ENCODE measurements at regions not wholly inside any gene's neighbourhood (a gene's known extent, or its start where the extent isn't known, plus 50 kb on each side); places are given as distances from the start of the nearest gene placed in this dataset.
"Not testable (repeated sequence)": the region's sequence is repeated elsewhere in the genome, so short reads cannot be mapped to it uniquely, and the experiment has no call there.

- H3K4me3 Mint-ChIP-seq, result no peak overlapping the region
- no peaks in the 10 kb centered on the region for H3K9me3 Mint-ChIP-seq
- DNase-seq, result no peak
- H3K27me3 Mint-ChIP-seq (ENCODE audit: low read depth in 3 of 3), result peaks cover 4 to 6% (median 6%) of the 10 kb centered on the region in 3 donors
- H3K4me1 Mint-ChIP-seq, result no peaks in the 10 kb centered on the region
- H3K36me3 Mint-ChIP-seq, result no peaks in the 10 kb centered on the region
- H3K27ac Mint-ChIP-seq, result no peak overlapping the region
Measured at GRCh38 chr20:47960769-47961541, 175.7 kb upstream of the SULF2 start.

DNA sequence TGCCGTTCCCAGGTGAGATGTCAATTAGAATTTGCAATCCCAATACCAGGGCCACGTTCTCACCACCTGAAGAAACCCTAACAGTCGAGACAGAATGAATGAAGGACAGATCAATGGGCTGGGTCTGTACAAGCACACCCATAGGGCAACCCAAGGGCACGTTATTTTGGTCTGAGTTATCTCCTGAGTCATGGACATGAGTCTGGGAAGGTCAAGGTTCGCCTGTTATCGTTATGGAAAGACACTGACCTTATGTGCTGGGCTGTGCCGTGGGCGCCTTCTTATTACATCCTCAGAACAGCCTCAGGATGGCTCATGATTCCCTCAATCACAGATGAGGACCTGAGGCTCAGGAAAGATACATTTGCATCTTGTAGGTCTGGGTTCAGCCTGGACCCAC, 175.0 kb upstream of the SULF2 start:
- H3K9me3 Mint-ChIP-seq, result no peaks in the 10 kb centered on the region
- no peak overlapping the region for H3K4me3 Mint-ChIP-seq
- no peaks in the 10 kb centered on the region for H3K4me1 Mint-ChIP-seq
- H3K27ac Mint-ChIP-seq, result no peak overlapping the region
- H3K36me3 Mint-ChIP-seq, result no peaks in the 10 kb centered on the region
- peaks cover 4 to 7% (median 6%) of the 10 kb centered on the region in 3 donors for H3K27me3 Mint-ChIP-seq (ENCODE audit: low read depth in 3 of 3)
- no peak for DNase-seq

- not testable (repeated sequence) for H3K9me3 Mint-ChIP-seq, DNase-seq, H3K4me1 Mint-ChIP-seq, H3K36me3 Mint-ChIP-seq, H3K27ac Mint-ChIP-seq, H3K4me3 Mint-ChIP-seq
- H3K27me3 Mint-ChIP-seq (ENCODE audit: low read depth in 3 of 3), result peaks cover 4 to 10% (median 7%) of the 10 kb centered on the region in 3 donors
Measured at GRCh38 chr20:47957989-47958801, 172.9 kb upstream of the SULF2 start.

DNA sequence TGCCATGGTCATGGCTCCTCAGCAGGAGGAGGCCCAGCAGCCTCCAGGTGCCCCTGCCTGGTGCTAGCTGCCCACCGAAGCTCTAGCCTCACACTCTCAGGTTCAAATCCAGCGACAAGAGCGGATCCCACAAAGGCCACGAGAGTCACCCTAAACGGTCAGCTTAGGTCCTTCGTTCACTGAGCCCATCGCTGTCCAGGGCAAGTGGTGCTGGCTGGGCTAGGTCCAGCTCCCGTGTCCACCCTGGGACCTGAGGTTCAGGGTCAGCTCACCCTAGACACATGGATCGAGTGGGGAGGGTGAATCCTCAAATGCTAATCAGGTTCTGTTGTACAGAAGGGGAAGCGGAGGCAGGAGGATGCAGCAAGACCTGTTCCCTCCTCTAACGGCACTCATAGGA, 171.9 kb upstream of the SULF2 start:
- no peaks in the 10 kb centered on the region for H3K4me1 Mint-ChIP-seq
- DNase-seq, result no peak
- H3K27me3 Mint-ChIP-seq (ENCODE audit: low read depth in 3 of 3), result peaks cover 4 to 12% (median 7%) of the 10 kb centered on the region in 3 donors
- H3K27ac Mint-ChIP-seq, result no peak overlapping the region
- H3K9me3 Mint-ChIP-seq, result no peaks in the 10 kb centered on the region
- no peak overlapping the region for H3K4me3 Mint-ChIP-seq
- H3K36me3 Mint-ChIP-seq, result no peaks in the 10 kb centered on the region

- DNase-seq, result no peak
- H3K4me1 Mint-ChIP-seq, result no peaks in the 10 kb centered on the region
- H3K36me3 Mint-ChIP-seq, result no peaks in the 10 kb centered on the region
- peaks cover 4 to 12% (median 6%) of the 10 kb centered on the region in 3 donors for H3K27me3 Mint-ChIP-seq (ENCODE audit: low read depth in 3 of 3)
- H3K9me3 Mint-ChIP-seq, result no peaks in the 10 kb centered on the region
- no peak overlapping the region for H3K4me3 Mint-ChIP-seq
- no peak overlapping the region for H3K27ac Mint-ChIP-seq
Measured at GRCh38 chr20:47956268-47956995, 171.2 kb upstream of the SULF2 start.

GRCh38 chr20:47953471-47953870, 168.2 kb upstream of the SULF2 start:
- peaks cover 0 to 9% (median 3%) of the 10 kb centered on the region in 3 donors for H3K27me3 Mint-ChIP-seq (ENCODE audit: low read depth in 3 of 3)
- H3K4me1 Mint-ChIP-seq, result no peaks in the 10 kb centered on the region
- H3K36me3 Mint-ChIP-seq, result no peaks in the 10 kb centered on the region
- no peak overlapping the region for H3K4me3 Mint-ChIP-seq
- H3K27ac Mint-ChIP-seq, result no peak overlapping the region
- H3K9me3 Mint-ChIP-seq, result no peaks in the 10 kb centered on the region
- DNase-seq, result no peak

- DNase-seq, result no peak
- peaks cover 0 to 11% (median 3%) of the 10 kb centered on the region in 3 donors for H3K27me3 Mint-ChIP-seq (ENCODE audit: low read depth in 3 of 3)
Measured at GRCh38 chr20:47952023-47952564, 166.8 kb upstream of the SULF2 start.

DNA sequence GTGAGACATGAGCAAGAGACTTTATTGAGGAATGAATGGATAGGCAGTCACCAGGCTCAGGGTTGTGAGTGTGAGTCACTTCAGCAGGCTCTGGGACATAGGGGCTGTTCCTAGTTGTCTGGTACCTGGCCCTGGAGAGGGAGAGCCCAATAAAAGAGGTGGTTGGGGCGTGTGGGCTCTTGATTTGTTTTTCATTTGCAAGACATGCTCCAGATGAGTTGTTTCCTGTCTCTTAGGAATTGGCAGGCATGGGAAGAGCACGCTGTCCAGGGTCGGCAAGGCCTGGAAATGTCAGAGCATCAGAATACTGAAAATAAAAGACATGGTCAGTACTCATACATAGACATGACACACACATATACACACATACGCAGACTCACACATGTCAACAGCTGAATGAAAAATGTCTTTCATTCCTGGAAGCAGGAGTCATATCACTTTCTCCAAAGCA, 166.3 kb upstream of the SULF2 start:
- Mint-ChIP-seq H3K27ac (no peak overlapping the region), H3K4me3 (no peak overlapping the region), H3K27me3 (ENCODE audit: low read depth in 3 of 3) (peaks cover 0 to 11% (median 3%) of the 10 kb centered on the region in 3 donors), H3K36me3 (no peaks in the 10 kb centered on the region), H3K4me1 (no peaks in the 10 kb centered on the region), H3K9me3 (no peaks in the 10 kb centered on the region)
- no peak for DNase-seq

More at GRCh38 chr20:47952023-47952564, 166.8 kb upstream of the SULF2 start:
- Mint-ChIP-seq H3K36me3 (no peaks in the 10 kb centered on the region), H3K4me1 (no peaks in the 10 kb centered on the region), H3K4me3 (no peak overlapping the region), H3K27ac (no peak overlapping the region), H3K9me3 (no peaks in the 10 kb centered on the region)

GRCh38 chr20:47950913-47951283, 165.6 kb upstream of the SULF2 start:
- Mint-ChIP-seq H3K9me3 (no peaks in the 10 kb centered on the region), H3K4me3 (no peak overlapping the region), H3K27ac (no peak overlapping the region), H3K36me3 (no peaks in the 10 kb centered on the region), H3K4me1 (no peaks in the 10 kb centered on the region), H3K27me3 (ENCODE audit: low read depth in 3 of 3) (peaks cover 0 to 11% (median 3%) of the 10 kb centered on the region in 3 donors)
- no peak for DNase-seq

GRCh38 chr20:47950124-47950912, 165.0 kb upstream of the SULF2 start:
- Mint-ChIP-seq H3K4me3 (no peak overlapping the region), H3K36me3 (no peaks in the 10 kb centered on the region), H3K4me1 (no peaks in the 10 kb centered on the region), H3K27ac (no peak overlapping the region), H3K9me3 (no peaks in the 10 kb centered on the region), H3K27me3 (ENCODE audit: low read depth in 3 of 3) (peaks cover 0 to 9% (median 3%) of the 10 kb centered on the region in 3 donors)
- DNase-seq, result no peak

DNA sequence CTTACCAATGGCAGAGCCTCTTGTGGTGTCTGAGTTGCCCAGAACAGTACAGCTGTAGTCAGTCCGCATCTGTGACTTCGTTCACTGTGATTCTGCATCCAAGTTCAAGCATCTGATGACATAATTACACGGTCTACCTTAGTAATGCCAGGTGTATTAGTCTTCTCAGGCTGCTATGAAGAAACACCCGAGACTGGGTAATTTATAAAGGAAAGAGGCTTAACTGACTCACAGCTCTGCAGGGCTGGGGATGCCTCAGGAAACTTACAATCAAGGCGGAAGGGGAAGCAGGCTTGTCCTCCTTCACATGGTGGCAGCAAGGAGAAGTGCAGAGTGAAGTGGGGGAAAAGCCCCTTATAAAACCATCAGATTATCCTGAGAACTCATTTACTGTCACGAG, 163.9 kb upstream of the SULF2 start:
- no peaks in the 10 kb centered on the region for H3K4me1 Mint-ChIP-seq
- H3K4me3 Mint-ChIP-seq, result no peak overlapping the region
- H3K36me3 Mint-ChIP-seq, result no peaks in the 10 kb centered on the region
- peaks cover 0 to 9% (median 3%) of the 10 kb centered on the region in 3 donors for H3K27me3 Mint-ChIP-seq (ENCODE audit: low read depth in 3 of 3)
- no peak overlapping the region for H3K27ac Mint-ChIP-seq
- no peak for DNase-seq
- H3K9me3 Mint-ChIP-seq, result no peaks in the 10 kb centered on the region

- no peak for DNase-seq
- no peak overlapping the region for H3K4me3 Mint-ChIP-seq
- H3K27ac Mint-ChIP-seq, result no peak overlapping the region
- peaks cover 3 to 8% (median 5%) of the 10 kb centered on the region in 3 donors for H3K27me3 Mint-ChIP-seq (ENCODE audit: low read depth in 3 of 3)
- H3K36me3 Mint-ChIP-seq, result no peaks in the 10 kb centered on the region
- H3K9me3 Mint-ChIP-seq, result no peaks in the 10 kb centered on the region
- no peaks in the 10 kb centered on the region for H3K4me1 Mint-ChIP-seq
Measured at GRCh38 chr20:47944682-47945081, 159.4 kb upstream of the SULF2 start.

- H3K27me3 Mint-ChIP-seq (ENCODE audit: low read depth in 3 of 3), result peaks cover 3 to 6% (median 5%) of the 10 kb centered on the region in 3 donors
Measured at GRCh38 chr20:47941869-47942268, 156.6 kb upstream of the SULF2 start.

More at GRCh38 chr20:47941869-47942268, 156.6 kb upstream of the SULF2 start:
- Mint-ChIP-seq H3K4me3 (no peak overlapping the region), H3K4me1 (no peaks in the 10 kb centered on the region), H3K9me3 (no peaks in the 10 kb centered on the region), H3K27ac (no peak overlapping the region), H3K36me3 (no peaks in the 10 kb centered on the region)
- no peak for DNase-seq

Measured in immature natural killer cell (primary cell).